Endodermal cell (in vitro differentiated cells): ENCODE measurements at regions not wholly inside any gene's neighbourhood (a gene's known extent, or its start where the extent isn't known, plus 50 kb on each side); places are given as distances from the start of the nearest gene placed in this dataset.

Source experiments
- DNase-seq: peaks from one replicate; pipeline ENCODE4 v3.0.0-alpha.2; 2017
- H3K27ac ChIP-seq: 2 replicates; pipeline ENCODE4 v1.5.1; 2013; ENCODE audit warnings: mild to moderate bottlenecking, low read depth, low read length, moderate library complexity
- H3K27me3 ChIP-seq: 2 replicates; pipeline ENCODE4 v1.6.1; 2013; ENCODE audit warnings: mild to moderate bottlenecking, low read length, moderate library complexity; ENCODE audit not compliant: insufficient read depth, control insufficient read depth, poor library complexity, severe bottlenecking
- H3K36me3 ChIP-seq: 2 replicates; pipeline ENCODE4 v1.7.0; 2013; ENCODE audit warnings: mild to moderate bottlenecking, low read length, moderate library complexity; ENCODE audit not compliant: control insufficient read depth, insufficient read depth
- H3K4me1 ChIP-seq: one replicate; pipeline ENCODE4 v1.7.0; 2013; ENCODE audit warnings: low read length; ENCODE audit not compliant: control insufficient read depth, insufficient read depth
- H3K4me3 ChIP-seq: 2 replicates; pipeline ENCODE4 v1.5.1; 2013; ENCODE audit warnings: mild to moderate bottlenecking, low read length, moderate library complexity
- H3K9ac ChIP-seq: 2 replicates; pipeline ENCODE4 v1.6.1; 2013; ENCODE audit warnings: mild to moderate bottlenecking, low read length, moderate library complexity; ENCODE audit not compliant: poor library complexity, severe bottlenecking; ENCODE audit errors: extremely low read depth
- H3K9me3 ChIP-seq: 2 replicates; pipeline ENCODE4 v1.6.1; 2013; ENCODE audit warnings: mild to moderate bottlenecking, low read length, moderate library complexity; ENCODE audit not compliant: control insufficient read depth
- H3K27ac Mint-ChIP-seq: 2 replicates; pipeline ENCODE4 v1.8.0; 2020; ENCODE audit warnings: mixed read lengths
- H3K27me3 Mint-ChIP-seq: 2 replicates; pipeline ENCODE4 v1.8.0; 2021; ENCODE audit warnings: mild to moderate bottlenecking, mixed read lengths; ENCODE audit not compliant: insufficient read depth
- H3K36me3 Mint-ChIP-seq: 2 replicates; pipeline ENCODE4 v1.8.0; 2020; ENCODE audit warnings: low read depth, mixed read lengths
- H3K4me1 Mint-ChIP-seq: 2 replicates; pipeline ENCODE4 v1.8.0; 2020; ENCODE audit warnings: mixed read lengths
- H3K4me3 Mint-ChIP-seq: 2 replicates; pipeline ENCODE4 v1.8.0; 2020; ENCODE audit warnings: mild to moderate bottlenecking, moderate library complexity, mixed read lengths
- H3K9me3 Mint-ChIP-seq: 2 replicates; pipeline ENCODE4 v1.8.0; 2020; ENCODE audit warnings: mild to moderate bottlenecking, mixed read lengths
- CTCF ChIP-seq: fragments of 200-600 bp; sonication (generic); conservative IDR thresholded peaks from 2 replicates; pipeline ENCODE4 v1.5.0; 2021; ENCODE audit warnings: antibody characterized with exemption, mild to moderate bottlenecking
- WGBS, 2 experiments: methylation state at CpG; one replicate each; pipeline versions ENCODE4 v1.1.5 to v1.1.7; 2013; ENCODE audit warnings: missing lambda C conversion rate in 2 of 2, mixed read lengths in 1 of 2; ENCODE audit not compliant: insufficient coverage in 1 of 2, insufficient read length in 1 of 2; 5-methylcytosine and 5-hydroxymethylcytosine counted together

GRCh38 chr11:19604679-19605375 is 107.8 kb upstream of the NAV2 start:
- H3K36me3 ChIP-seq = no peaks in the 10 kb centered on the region
- H3K27ac Mint-ChIP-seq = no peak overlapping the region
- peaks cover 6% of the 10 kb centered on the region for H3K27me3 Mint-ChIP-seq
- no peaks in the 10 kb centered on the region for H3K9me3 ChIP-seq
- 100% methylated on average over 1 to 2 of the region's 2 CpGs for WGBS, 2 experiments
- H3K4me1 Mint-ChIP-seq = no peaks in the 10 kb centered on the region
- no peak overlapping the region for H3K9ac ChIP-seq
- H3K36me3 Mint-ChIP-seq = no peaks in the 10 kb centered on the region
- no peak overlapping the region for H3K4me3 ChIP-seq
- DNase-seq = no peak
- peaks cover 8% of the 10 kb centered on the region for H3K9me3 Mint-ChIP-seq
- TF ChIP-seq CTCF = no peak
- no peaks in the 10 kb centered on the region for H3K4me1 ChIP-seq
- H3K27me3 ChIP-seq = peaks cover 6% of the 10 kb centered on the region
- H3K27ac ChIP-seq = no peak overlapping the region
- no peak overlapping the region for H3K4me3 Mint-ChIP-seq

- Histone ChIP-seq H3K9me3 (no peaks in the 10 kb centered on the region), H3K9ac (no peak overlapping the region), H3K4me1 (no peaks in the 10 kb centered on the region), H3K27me3 (no peaks in the 10 kb centered on the region), H3K27ac (no peak overlapping the region), H3K36me3 (no peaks in the 10 kb centered on the region), H3K4me3 (no peak overlapping the region)
- Mint-ChIP-seq H3K4me3 (no peak overlapping the region), H3K27me3 (peaks cover 4% of the 10 kb centered on the region), H3K36me3 (no peaks in the 10 kb centered on the region), H3K4me1 (no peaks in the 10 kb centered on the region), H3K9me3 (peaks cover 8% of the 10 kb centered on the region), H3K27ac (no peak overlapping the region)
- WGBS, 2 experiments = 91 to 94% methylated on average over 2 of the region's 2 CpGs
- no peak for DNase-seq
- no peak for TF ChIP-seq CTCF
Observed at GRCh38 chr11:19603771-19604170, 108.9 kb upstream of the NAV2 start.

- H3K27me3 ChIP-seq = no peaks in the 10 kb centered on the region
- 87 to 98% methylated on average over 5 to 6 of the region's 6 CpGs for WGBS, 2 experiments
- H3K9ac ChIP-seq = no peak overlapping the region
- no peaks in the 10 kb centered on the region for H3K4me1 ChIP-seq
- DNase-seq = no peak
- H3K9me3 Mint-ChIP-seq = peaks cover 8% of the 10 kb centered on the region
- no peak overlapping the region for H3K27ac ChIP-seq
- no peaks in the 10 kb centered on the region for H3K4me1 Mint-ChIP-seq
- no peak overlapping the region for H3K4me3 ChIP-seq
- no peak overlapping the region for H3K27ac Mint-ChIP-seq
- H3K4me3 Mint-ChIP-seq = no peak overlapping the region
- no peak for TF ChIP-seq CTCF
- peaks cover 4% of the 10 kb centered on the region for H3K27me3 Mint-ChIP-seq
- no peaks in the 10 kb centered on the region for H3K36me3 Mint-ChIP-seq
- H3K36me3 ChIP-seq = no peaks in the 10 kb centered on the region
- no peaks in the 10 kb centered on the region for H3K9me3 ChIP-seq
Observed at GRCh38 chr11:19602891-19603290, 109.7 kb upstream of the NAV2 start.
